HFF-Myc (cell line): ENCODE measurements at regions not wholly inside any gene's neighbourhood (a gene's known extent, or its start where the extent isn't known, plus 50 kb on each side); places are given as distances from the start of the nearest gene placed in this dataset.
"Not testable (repeated sequence)": the region's sequence is repeated elsewhere in the genome, so short reads cannot be mapped to it uniquely, and the experiment has no call there.

ENCODE experiments used
- DNase-seq: peaks from one replicate; pipeline ENCODE4 v3.0.0-alpha.2; 2011; ENCODE audit warnings: low read depth; ENCODE audit errors: extremely low read depth
- H3K4me3 ChIP-seq: replicated peaks from 2 replicates; pipeline ENCODE4 v1.5.1; 2011; ENCODE audit warnings: low read depth, mild to moderate bottlenecking, control low read depth, low read length
- CTCF ChIP-seq: IDR thresholded peaks from 2 replicates; pipeline ENCODE4 v1.5.1; 2012; ENCODE audit warnings: mild to moderate bottlenecking, low read depth, low read length, control low read depth; ENCODE audit errors: missing control alignments

GRCh38 chr12:69042557-69042956 is 109.6 kb upstream of the CPM start:
- TF ChIP-seq CTCF = no peak
- H3K4me3 ChIP-seq = no peak overlapping the region
- no peak for DNase-seq

GRCh38 chr12:69042970-69043369 is 110.0 kb upstream of the CPM start:
- no peak for TF ChIP-seq CTCF
- DNase-seq = no peak
- H3K4me3 ChIP-seq = no peak overlapping the region

- TF ChIP-seq CTCF = no peak
- no peak overlapping the region for H3K4me3 ChIP-seq
- DNase-seq = no peak
Measured at GRCh38 chr12:69044887-69045286, 111.9 kb upstream of the CPM start.

- no peak for TF ChIP-seq CTCF
Measured at GRCh38 chr12:69045430-69045829, 112.5 kb upstream of the CPM start.

GRCh38 chr12:69046363-69046762 is 113.4 kb upstream of the CPM start:
- no peak overlapping the region for H3K4me3 ChIP-seq
- TF ChIP-seq CTCF = no peak
- no peak for DNase-seq

More at GRCh38 chr12:69045430-69045829, 112.5 kb upstream of the CPM start:
- no peak for DNase-seq
- H3K4me3 ChIP-seq = no peak overlapping the region

GRCh38 chr12:69046920-69047319 is 113.9 kb upstream of the CPM start:
- no peak for TF ChIP-seq CTCF
- H3K4me3 ChIP-seq = no peak overlapping the region
- DNase-seq = no peak

GRCh38 chr12:69047990-69048389 is 115.0 kb upstream of the CPM start:
- TF ChIP-seq CTCF = no peak
- H3K4me3 ChIP-seq = no peak overlapping the region
- DNase-seq = no peak

- H3K4me3 ChIP-seq, DNase-seq: not testable (repeated sequence)
Measured at GRCh38 chr12:69049855-69050254, 116.9 kb upstream of the CPM start.
